CD4-positive, alpha-beta memory T cell (primary cell): ENCODE measurements at regions not wholly inside any gene's neighbourhood (a gene's known extent, or its start where the extent isn't known, plus 50 kb on each side); places are given as distances from the start of the nearest gene placed in this dataset.

ENCODE experiments used
- CTCF ChIA-PET: fragments of 350-600 bp; sonication (Branson Sonifier 250); formaldehyde crosslinking; loops from one replicate; lab custom pipeline; 2021; ENCODE audit warnings: inconsistent platforms; ENCODE audit not compliant: partially characterized antibody; lab: Charles Lee
- POLR2A ChIA-PET: fragments of 350-600 bp; sonication (Branson Sonifier 250); formaldehyde crosslinking; loops from one replicate; lab custom pipeline; 2021; ENCODE audit not compliant: partially characterized antibody; lab: Charles Lee
- DNase-seq, 5 donors: peaks; one replicate each; pipeline versions ENCODE4 v3.0.0 to v3.0.0-alpha.2; 2020 to 2022; ENCODE audit warnings: mixed read lengths in 1 of 5
- H3K27ac ChIP-seq: one replicate; pipeline ENCODE4 v1.7.0; 2013; ENCODE audit warnings: low read depth, low read length
- H3K27me3 ChIP-seq: 2 replicates; pipeline ENCODE4 v1.7.0; 2013; ENCODE audit warnings: mild to moderate bottlenecking, low read length, moderate library complexity; ENCODE audit not compliant: insufficient read depth
- H3K36me3 ChIP-seq: 2 replicates; pipeline ENCODE4 v1.7.0; 2013; ENCODE audit warnings: mild to moderate bottlenecking, low read length, moderate library complexity; ENCODE audit not compliant: insufficient read depth
- H3K4me1 ChIP-seq: 2 replicates; pipeline ENCODE4 v1.7.0; 2013; ENCODE audit warnings: mild to moderate bottlenecking, low read length, moderate library complexity; ENCODE audit not compliant: insufficient read depth
- H3K4me3 ChIP-seq, 2 donors: one replicate each; pipeline ENCODE4 v1.7.0; 2013; ENCODE audit warnings: low read length in 2 of 2, mild to moderate bottlenecking in 1 of 2
- H3K9me3 ChIP-seq, 2 donors: one replicate each; pipeline ENCODE4 v1.7.0; 2013; ENCODE audit warnings: low read length in 2 of 2, control low read depth in 1 of 2; ENCODE audit not compliant: control insufficient read depth in 1 of 2
- H3K27ac Mint-ChIP-seq, 7 donors: one replicate each; pipeline ENCODE4 v1.8.0; 2020 to 2021; ENCODE audit warnings: mixed read lengths in 7 of 7, mild to moderate bottlenecking in 6 of 7, inconsistent platforms in 3 of 7, moderate library complexity in 3 of 7
- H3K27me3 Mint-ChIP-seq, 2 donors: one replicate each; pipeline ENCODE4 v1.8.0; 2020 to 2021; ENCODE audit warnings: mixed read lengths in 2 of 2
- H3K36me3 Mint-ChIP-seq, 2 donors: one replicate each; pipeline ENCODE4 v1.8.0; 2020 to 2021; ENCODE audit warnings: mixed read lengths in 2 of 2, inconsistent platforms in 1 of 2, mild to moderate bottlenecking in 1 of 2
- H3K4me1 Mint-ChIP-seq, 4 donors: one replicate each; pipeline ENCODE4 v1.8.0; 2020 to 2021; ENCODE audit warnings: mixed read lengths in 4 of 4, mild to moderate bottlenecking in 1 of 4
- H3K4me3 Mint-ChIP-seq, 8 donors: one replicate each; pipeline ENCODE4 v1.8.0; 2020 to 2021; ENCODE audit warnings: mixed read lengths in 8 of 8, mild to moderate bottlenecking in 7 of 8, moderate library complexity in 6 of 8, inconsistent platforms in 3 of 8
- H3K9me3 Mint-ChIP-seq, 8 donors: one replicate each; pipeline ENCODE4 v1.8.0; 2020 to 2021; ENCODE audit warnings: mixed read lengths in 8 of 8, mild to moderate bottlenecking in 5 of 8, inconsistent platforms in 3 of 8, moderate library complexity in 1 of 8
- intact Hi-C: fragments of 100-400 bp; cut with micrococcal nuclease; formaldehyde crosslinking; loops from one replicate; pipeline ENCODE4 v1.15.1; 2023

DNA sequence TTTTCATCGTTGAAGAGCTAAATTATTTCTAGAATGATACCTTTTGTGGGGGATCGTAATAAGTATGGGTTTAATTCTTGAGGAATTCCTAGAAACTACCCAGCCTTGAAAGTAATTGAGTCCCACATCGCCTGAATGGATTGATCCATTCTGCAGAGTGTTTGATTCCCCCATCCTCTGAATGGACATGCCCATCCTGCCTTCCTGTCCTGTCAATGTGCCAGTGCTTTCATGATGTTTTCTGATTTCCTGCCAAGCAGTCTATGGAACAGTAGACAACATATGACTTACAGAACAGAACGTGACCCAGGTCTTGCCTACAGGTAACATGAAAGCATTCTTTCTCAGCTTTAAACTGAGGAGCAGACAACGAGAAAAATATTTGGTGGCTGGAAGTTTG is 319.2 kb downstream of the DRD1 start:
- H3K4me1 ChIP-seq = no peaks in the 10 kb centered on the region
- intact Hi-C loops = no loop called here
- no peaks in the 10 kb centered on the region for H3K9me3 ChIP-seq
- Mint-ChIP-seq H3K9me3 (peaks cover 0 to 3% (median under 1%) of the 10 kb centered on the region in 8 donors), H3K27ac (no peak overlapping the region), H3K4me1 (no peaks in the 10 kb centered on the region), H3K4me3 (no peak overlapping the region), H3K27me3 (no peaks in the 10 kb centered on the region), H3K36me3 (no peaks in the 10 kb centered on the region)
- H3K27me3 ChIP-seq = no peaks in the 10 kb centered on the region
- no peak overlapping the region for H3K27ac ChIP-seq
- DNase-seq = no peak
- no peak overlapping the region for H3K4me3 ChIP-seq
- H3K36me3 ChIP-seq = no peaks in the 10 kb centered on the region
- POLR2A ChIA-PET = no interaction called here
- CTCF ChIA-PET = no interaction called here

DNA sequence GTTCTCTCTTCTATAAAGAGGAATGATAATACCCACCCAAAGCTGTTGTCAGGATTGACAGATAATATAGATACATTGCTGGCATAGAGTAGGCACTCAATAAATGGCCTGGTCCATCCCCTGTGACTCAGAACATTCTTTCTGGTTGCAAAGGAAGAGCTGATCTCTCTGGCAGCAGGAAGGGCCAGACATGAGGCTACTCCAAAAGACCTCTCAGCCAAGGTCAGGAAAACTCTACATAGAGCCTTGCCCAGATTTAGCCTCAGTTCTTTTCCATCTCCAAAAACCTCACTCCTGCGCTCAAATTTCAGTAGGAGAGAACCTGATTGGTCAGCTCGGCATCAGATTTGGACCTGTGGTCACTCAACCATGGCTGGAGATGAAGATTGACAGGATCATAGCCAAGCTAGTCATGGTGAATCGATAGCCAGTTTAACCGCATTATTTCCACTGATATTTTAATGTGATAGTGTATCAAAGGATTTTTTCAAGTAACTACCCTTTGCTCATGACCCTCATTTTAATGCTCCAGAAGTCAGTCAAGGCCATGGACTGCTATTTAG is 319.6 kb downstream of the DRD1 start:
- Mint-ChIP-seq H3K4me1 (no peaks in the 10 kb centered on the region), H3K27ac (peak overlapping the region in 1 of 7 donors; percentile 43), H3K9me3 (peaks cover 0 to 3% (median under 1%) of the 10 kb centered on the region in 8 donors), H3K4me3 (no peak overlapping the region), H3K27me3 (no peaks in the 10 kb centered on the region), H3K36me3 (no peaks in the 10 kb centered on the region)
- no peaks in the 10 kb centered on the region for H3K4me1 ChIP-seq
- intact Hi-C loops = no loop called here
- POLR2A ChIA-PET = no interaction called here
- no peaks in the 10 kb centered on the region for H3K36me3 ChIP-seq
- H3K27me3 ChIP-seq = no peaks in the 10 kb centered on the region
- no peak overlapping the region for H3K4me3 ChIP-seq
- no peak overlapping the region for H3K27ac ChIP-seq
- CTCF ChIA-PET = no interaction called here
- DNase-seq = no peak
- H3K9me3 ChIP-seq = no peaks in the 10 kb centered on the region

- Mint-ChIP-seq H3K4me1 (no peaks in the 10 kb centered on the region), H3K27ac (no peak overlapping the region), H3K9me3 (peaks cover 0 to 5% (median under 1%) of the 10 kb centered on the region in 8 donors), H3K4me3 (no peak overlapping the region), H3K27me3 (no peaks in the 10 kb centered on the region), H3K36me3 (no peaks in the 10 kb centered on the region)
- no peaks in the 10 kb centered on the region for H3K9me3 ChIP-seq
- H3K27me3 ChIP-seq = no peaks in the 10 kb centered on the region
- POLR2A ChIA-PET = no interaction called here
- no peaks in the 10 kb centered on the region for H3K4me1 ChIP-seq
- H3K36me3 ChIP-seq = no peaks in the 10 kb centered on the region
- intact Hi-C loops = no loop called here
- no peak overlapping the region for H3K27ac ChIP-seq
- CTCF ChIA-PET = no interaction called here
- H3K4me3 ChIP-seq = no peak overlapping the region
- DNase-seq = no peak
These were observed 320.4 kb downstream of the DRD1 start for GRCh38 chr5:175123542-175123941.

- H3K4me1 Mint-ChIP-seq = no peaks in the 10 kb centered on the region
- DNase-seq = no peak
- H3K4me3 Mint-ChIP-seq = no peak overlapping the region
- Histone ChIP-seq H3K36me3 (no peaks in the 10 kb centered on the region), H3K4me3 (no peak overlapping the region), H3K4me1 (no peaks in the 10 kb centered on the region), H3K9me3 (no peaks in the 10 kb centered on the region), H3K27me3 (no peaks in the 10 kb centered on the region), H3K27ac (no peak overlapping the region)
- intact Hi-C loops = no loop called here
- no peaks in the 10 kb centered on the region for H3K36me3 Mint-ChIP-seq
- H3K27me3 Mint-ChIP-seq = peaks cover 0 to 10% of the 10 kb centered on the region in 2 donors
- ChIA-PET CTCF (no interaction called here), POLR2A (no interaction called here)
- H3K27ac Mint-ChIP-seq = no peak overlapping the region
- H3K9me3 Mint-ChIP-seq = peaks cover 0 to 5% (median 2%) of the 10 kb centered on the region in 8 donors
These were observed 322.5 kb downstream of the DRD1 start for GRCh38 chr5:175121457-175121856.

DNA sequence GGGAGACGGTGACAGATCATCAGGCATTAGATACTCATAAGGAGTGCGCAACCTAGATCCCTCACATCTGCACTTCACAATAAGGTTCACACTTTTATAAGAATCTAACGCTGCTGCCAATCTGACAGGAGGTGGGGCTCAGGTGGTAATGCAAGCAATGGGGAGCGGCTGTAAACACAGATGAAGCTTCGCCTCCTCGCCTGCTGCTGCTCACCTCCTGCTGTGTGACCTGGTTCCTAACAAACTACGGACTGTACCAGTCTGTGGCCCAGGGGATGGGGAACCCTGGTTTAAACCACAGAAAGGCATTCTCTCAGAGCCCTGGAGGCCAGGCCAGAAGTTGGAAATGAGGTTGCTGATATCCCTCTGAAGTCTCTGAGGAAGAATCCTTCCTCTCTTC is 323.6 kb downstream of the DRD1 start:
- Histone ChIP-seq H3K4me1 (no peaks in the 10 kb centered on the region), H3K27ac (no peak overlapping the region), H3K9me3 (no peaks in the 10 kb centered on the region), H3K27me3 (no peaks in the 10 kb centered on the region), H3K4me3 (no peak overlapping the region), H3K36me3 (no peaks in the 10 kb centered on the region)
- Mint-ChIP-seq H3K9me3 (peaks cover 0 to 5% (median 2%) of the 10 kb centered on the region in 8 donors), H3K4me3 (no peak overlapping the region), H3K4me1 (no peaks in the 10 kb centered on the region), H3K36me3 (no peaks in the 10 kb centered on the region), H3K27ac (no peak overlapping the region), H3K27me3 (peaks cover 0 to 13% of the 10 kb centered on the region in 2 donors)
- DNase-seq = no peak
- intact Hi-C loops = no loop called here
- POLR2A ChIA-PET = no interaction called here
- CTCF ChIA-PET = no interaction called here

GRCh38 chr5:175118700-175119309 is 325.2 kb downstream of the DRD1 start:
- Mint-ChIP-seq H3K27me3 (peaks cover 0 to 14% of the 10 kb centered on the region in 2 donors), H3K27ac (no peak overlapping the region), H3K36me3 (no peaks in the 10 kb centered on the region), H3K4me3 (no peak overlapping the region), H3K4me1 (no peaks in the 10 kb centered on the region), H3K9me3 (peaks cover 0 to 5% (median 2%) of the 10 kb centered on the region in 8 donors)
- Histone ChIP-seq H3K4me3 (no peak overlapping the region), H3K36me3 (no peaks in the 10 kb centered on the region), H3K27me3 (no peaks in the 10 kb centered on the region), H3K4me1 (no peaks in the 10 kb centered on the region), H3K9me3 (no peaks in the 10 kb centered on the region), H3K27ac (no peak overlapping the region)
- no peak for DNase-seq
- intact Hi-C loops = no loop called here
- ChIA-PET POLR2A (no interaction called here), CTCF (no interaction called here)

DNA sequence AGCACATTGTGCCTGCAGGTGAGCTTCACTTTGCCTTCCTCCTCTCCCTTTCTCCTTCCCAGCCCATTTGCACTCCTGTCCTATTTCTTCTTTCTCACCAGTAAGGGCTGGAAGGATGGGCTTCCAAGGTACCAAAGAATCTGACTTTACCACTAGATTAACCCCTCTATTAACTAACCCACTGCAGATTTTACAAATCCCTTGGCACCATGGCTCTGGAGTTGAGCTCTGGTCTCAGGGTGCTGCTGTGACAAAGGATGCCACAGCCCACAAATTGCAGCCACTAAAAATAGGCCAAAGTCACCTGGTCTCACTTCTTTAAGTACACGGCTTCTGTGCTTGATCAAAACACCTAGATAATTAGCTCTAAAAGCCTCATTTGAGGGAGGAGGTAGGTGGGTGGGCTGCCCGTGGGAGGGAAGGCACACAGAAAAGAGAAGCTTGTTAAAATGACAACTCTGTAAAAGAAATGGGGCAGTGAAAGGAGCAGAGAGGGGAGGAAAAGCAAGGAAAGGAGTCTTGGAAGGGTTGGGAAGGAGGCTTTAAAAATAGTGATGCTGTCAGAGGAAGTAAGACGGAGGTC is 327.4 kb downstream of the DRD1 start:
- no peaks in the 10 kb centered on the region for H3K36me3 Mint-ChIP-seq
- ChIA-PET POLR2A (no interaction called here), CTCF (interaction anchor here (0.7 kb wide), 1 partner anchor 15 kb away, joined by 4 read pairs; no protein-coding TSS in a partner anchor)
- no peak overlapping the region for H3K4me3 Mint-ChIP-seq
- H3K27me3 Mint-ChIP-seq = peaks cover 0 to 15% of the 10 kb centered on the region in 2 donors
- peaks cover 0 to 5% (median under 1%) of the 10 kb centered on the region in 8 donors for H3K9me3 Mint-ChIP-seq
- DNase-seq = no peak
- Histone ChIP-seq H3K27me3 (no peaks in the 10 kb centered on the region), H3K4me1 (no peaks in the 10 kb centered on the region), H3K4me3 (no peak overlapping the region), H3K36me3 (no peaks in the 10 kb centered on the region), H3K27ac (no peak overlapping the region), H3K9me3 (no peaks in the 10 kb centered on the region)
- intact Hi-C loops = no loop called here
- no peak overlapping the region for H3K27ac Mint-ChIP-seq
- H3K4me1 Mint-ChIP-seq = no peaks in the 10 kb centered on the region
